Naive thymus-derived CD8-positive, alpha-beta T cell (primary cell): ENCODE measurements at regions not wholly inside any gene's neighbourhood (a gene's known extent, or its start where the extent isn't known, plus 50 kb on each side); places are given as distances from the start of the nearest gene placed in this dataset.
"Not testable (repeated sequence)": the region's sequence is repeated elsewhere in the genome, so short reads cannot be mapped to it uniquely, and the experiment has no call there.

Experiments
- ATAC-seq, 2 donors: fragments of 150-1000 bp; cut with Tn5 transposase in 1 of 2; sonication (Bioruptor Pico), chemical (Tn5 transposase) in 1 of 2; 1 replicate in 1 of 2; 2 replicates in 1 of 2; pipeline ENCODE4 v1.10.0; 2021; ENCODE audit warnings: mild to moderate bottlenecking in 2 of 2, moderate library complexity in 2 of 2
- POLR2A ChIA-PET: fragments of 350-600 bp; sonication (Branson Sonifier 250); formaldehyde crosslinking; loops from one replicate; lab custom pipeline; 2021; ENCODE audit warnings: antibody characterized with exemption; lab: Charles Lee
- DNase-seq, 10 donors: peaks; one replicate each; pipeline versions ENCODE4 v3.0.0 to v3.0.0-alpha.2; 2020 to 2022
- H3K27ac Mint-ChIP-seq, 10 donors: one replicate each; pipeline ENCODE4 v1.8.0; 2020 to 2022; ENCODE audit warnings: mild to moderate bottlenecking in 10 of 10, mixed read lengths in 10 of 10, moderate library complexity in 4 of 10, inconsistent platforms in 1 of 10
- H3K27me3 Mint-ChIP-seq, 5 donors: one replicate each; pipeline ENCODE4 v1.8.0; 2021 to 2022; ENCODE audit warnings: mixed read lengths in 5 of 5
- H3K36me3 Mint-ChIP-seq, 3 donors: one replicate each; pipeline ENCODE4 v1.8.0; 2020 to 2022; ENCODE audit warnings: mixed read lengths in 3 of 3, mild to moderate bottlenecking in 2 of 3, inconsistent platforms in 1 of 3
- H3K4me1 Mint-ChIP-seq, 4 donors: one replicate each; pipeline ENCODE4 v1.8.0; 2021 to 2022; ENCODE audit warnings: mixed read lengths in 4 of 4
- H3K4me3 Mint-ChIP-seq, 10 donors: one replicate each; pipeline ENCODE4 v1.8.0; 2020 to 2022; ENCODE audit warnings: mild to moderate bottlenecking in 10 of 10, mixed read lengths in 10 of 10, moderate library complexity in 6 of 10, inconsistent platforms in 1 of 10
- H3K9me3 Mint-ChIP-seq, 9 donors: one replicate each; pipeline ENCODE4 v1.8.0; 2020 to 2022; ENCODE audit warnings: mixed read lengths in 9 of 9, mild to moderate bottlenecking in 3 of 9, inconsistent platforms in 1 of 9, moderate library complexity in 1 of 9

- peaks cover 0 to 14% (median 0%) of the 10 kb centered on the region in 4 donors for H3K4me1 Mint-ChIP-seq
- peaks cover 0 to 10% (median 0%) of the 10 kb centered on the region in 9 donors for H3K9me3 Mint-ChIP-seq
- ATAC-seq (no peak), DNase-seq (no peak)
- no peak overlapping the region for H3K4me3 Mint-ChIP-seq
- POLR2A ChIA-PET = interaction anchor here (0.7 kb wide), 1 partner anchor 409 kb away, joined by 3 read pairs; no protein-coding TSS in a partner anchor
- H3K36me3 Mint-ChIP-seq = peaks cover 0 to 14% (median 0%) of the 10 kb centered on the region in 3 donors
- peak overlapping the region in 1 of 10 donors; percentile 50 for H3K27ac Mint-ChIP-seq
- H3K27me3 Mint-ChIP-seq = no peaks in the 10 kb centered on the region
These were observed 68.0 kb upstream of the ATXN3L start for GRCh38 chrX:13387666-13388494.

GRCh38 chrX:13386636-13387035, 66.8 kb upstream of the ATXN3L start:
- DNase-seq (no peak), ATAC-seq (no peak)
- Mint-ChIP-seq H3K27me3 (no peaks in the 10 kb centered on the region), H3K4me3 (no peak overlapping the region), H3K27ac (no peak overlapping the region), H3K9me3 (peaks cover 0 to 10% (median 0%) of the 10 kb centered on the region in 9 donors), H3K36me3 (peaks cover 0 to 14% (median 0%) of the 10 kb centered on the region in 3 donors), H3K4me1 (peaks cover 0 to 14% (median 0%) of the 10 kb centered on the region in 4 donors)
- POLR2A ChIA-PET = no interaction called here

GRCh38 chrX:13386092-13386491, 66.2 kb upstream of the ATXN3L start:
- no peak overlapping the region for H3K27ac Mint-ChIP-seq
- H3K4me1 Mint-ChIP-seq = peaks cover 0 to 14% (median 0%) of the 10 kb centered on the region in 4 donors
- POLR2A ChIA-PET = no interaction called here
- ATAC-seq = no peak
- H3K36me3 Mint-ChIP-seq = peaks cover 0 to 14% (median 0%) of the 10 kb centered on the region in 3 donors
- H3K9me3 Mint-ChIP-seq = peaks cover 0 to 10% (median 0%) of the 10 kb centered on the region in 9 donors
- H3K27me3 Mint-ChIP-seq = no peaks in the 10 kb centered on the region
- DNase-seq = no peak
- H3K4me3 Mint-ChIP-seq = no peak overlapping the region

- peak overlapping the region in 1 of 10 donors; percentile 46 for H3K27ac Mint-ChIP-seq
- DNase-seq (no peak), ATAC-seq (no peak)
- H3K36me3 Mint-ChIP-seq = peaks cover 0 to 3% (median 0%) of the 10 kb centered on the region in 3 donors
- POLR2A ChIA-PET = no interaction called here
- H3K9me3 Mint-ChIP-seq = no peaks in the 10 kb centered on the region
- no peaks in the 10 kb centered on the region for H3K27me3 Mint-ChIP-seq
- no peak overlapping the region for H3K4me3 Mint-ChIP-seq
- peaks cover 0 to 14% (median 0%) of the 10 kb centered on the region in 4 donors for H3K4me1 Mint-ChIP-seq
These were observed 64.1 kb upstream of the ATXN3L start for GRCh38 chrX:13383907-13384306.

- DNase-seq (no peak), ATAC-seq (no peak)
- Mint-ChIP-seq H3K36me3 (no peaks in the 10 kb centered on the region), H3K9me3 (no peaks in the 10 kb centered on the region), H3K27me3 (no peaks in the 10 kb centered on the region), H3K4me3 (no peak overlapping the region), H3K27ac (no peak overlapping the region), H3K4me1 (peaks cover 0 to 3% (median 0%) of the 10 kb centered on the region in 4 donors)
- POLR2A ChIA-PET = no interaction called here
These were observed 61.7 kb upstream of the ATXN3L start for GRCh38 chrX:13381514-13381913.

GRCh38 chrX:13380211-13380610, 60.4 kb upstream of the ATXN3L start:
- Mint-ChIP-seq H3K9me3 (no peaks in the 10 kb centered on the region), H3K36me3 (no peaks in the 10 kb centered on the region), H3K4me1 (peaks cover 0 to 3% (median 0%) of the 10 kb centered on the region in 4 donors), H3K4me3 (no peak overlapping the region), H3K27me3 (no peaks in the 10 kb centered on the region), H3K27ac (no peak overlapping the region)
- no peak for DNase-seq
- ATAC-seq = no peak
- POLR2A ChIA-PET = no interaction called here

GRCh38 chrX:13378562-13379518, 59.0 kb upstream of the ATXN3L start:
- H3K4me3 Mint-ChIP-seq, POLR2A ChIA-PET, H3K36me3 Mint-ChIP-seq, H3K4me1 Mint-ChIP-seq, H3K27me3 Mint-ChIP-seq, H3K9me3 Mint-ChIP-seq, H3K27ac Mint-ChIP-seq: not testable (repeated sequence)
- DNase-seq = peak in 3 of 10 donors; percentile 12 to 61 (median 15)
- ATAC-seq = peak; percentile 74 to 85

GRCh38 chrX:13377550-13377934, 57.7 kb upstream of the ATXN3L start:
- ATAC-seq (no peak), DNase-seq (no peak)
- POLR2A ChIA-PET = no interaction called here
- Mint-ChIP-seq H3K9me3 (no peaks in the 10 kb centered on the region), H3K4me3 (no peak overlapping the region), H3K36me3 (no peaks in the 10 kb centered on the region), H3K27me3 (no peaks in the 10 kb centered on the region), H3K27ac (no peak overlapping the region), H3K4me1 (peaks cover 0 to 6% (median 0%) of the 10 kb centered on the region in 4 donors)

- ATAC-seq = no peak
- POLR2A ChIA-PET = no interaction called here
- Mint-ChIP-seq H3K4me3 (no peak overlapping the region), H3K4me1 (peaks cover 0 to 6% (median 0%) of the 10 kb centered on the region in 4 donors), H3K27me3 (no peaks in the 10 kb centered on the region), H3K36me3 (no peaks in the 10 kb centered on the region), H3K27ac (peak overlapping the region in 1 of 10 donors; percentile 22), H3K9me3 (no peaks in the 10 kb centered on the region)
- no peak for DNase-seq
These were observed 57.1 kb upstream of the ATXN3L start for GRCh38 chrX:13376857-13377549.

- H3K4me3 Mint-ChIP-seq, H3K36me3 Mint-ChIP-seq, POLR2A ChIA-PET, ATAC-seq, H3K4me1 Mint-ChIP-seq, DNase-seq, H3K27me3 Mint-ChIP-seq, H3K27ac Mint-ChIP-seq, H3K9me3 Mint-ChIP-seq: not testable (repeated sequence)
These were observed 55.7 kb upstream of the ATXN3L start for GRCh38 chrX:13375596-13375995.

GRCh38 chrX:13374364-13374763, 54.5 kb upstream of the ATXN3L start:
- H3K36me3 Mint-ChIP-seq = no peaks in the 10 kb centered on the region
- H3K4me1 Mint-ChIP-seq = peaks cover 0 to 6% (median 0%) of the 10 kb centered on the region in 4 donors
- no peak overlapping the region for H3K27ac Mint-ChIP-seq
- H3K9me3 Mint-ChIP-seq = no peaks in the 10 kb centered on the region
- H3K27me3 Mint-ChIP-seq = no peaks in the 10 kb centered on the region
- H3K4me3 Mint-ChIP-seq = no peak overlapping the region
- POLR2A ChIA-PET = no interaction called here
- ATAC-seq (no peak), DNase-seq (no peak)

GRCh38 chrX:13373431-13374187, 53.8 kb upstream of the ATXN3L start:
- ATAC-seq (no peak), DNase-seq (no peak)
- Mint-ChIP-seq H3K27me3 (no peaks in the 10 kb centered on the region), H3K4me1 (peaks cover 0 to 6% (median 0%) of the 10 kb centered on the region in 4 donors), H3K27ac (no peak overlapping the region), H3K4me3 (no peak overlapping the region), H3K9me3 (no peaks in the 10 kb centered on the region), H3K36me3 (no peaks in the 10 kb centered on the region)
- POLR2A ChIA-PET = no interaction called here
